Pancreas (tissue), 10 donors: ENCODE measurements at regions not wholly inside any gene's neighbourhood (a gene's known extent, or its start where the extent isn't known, plus 50 kb on each side); places are given as distances from the start of the nearest gene placed in this dataset.

Experiments used
- ATAC-seq, 4 donors: fragments of 200-7000 bp; cut with Tn5 transposase; one replicate each; pipeline versions ENCODE4 v1.8.0 to v1.9.1; 2020; ENCODE audit warnings: mild to moderate bottlenecking in 4 of 4, moderate library complexity in 4 of 4
- DNase-seq, 6 donors: peaks; one replicate each; pipeline ENCODE4 v3.0.0-alpha.2; 2020
- FAIRE-seq: peaks from 2 replicates; lab custom pipeline; 2012; peaks lifted over from hg19 to GRCh38; lab: Jason Lieb, UNC
- H3K27ac ChIP-seq, 4 donors: fragments of 200-600 bp; sonication (generic); 1 replicate in 3 of 4; 2 replicates in 1 of 4; pipeline versions ENCODE4 v1.5.0 to v1.8.0; 2020
- H3K27me3 ChIP-seq, 4 donors: fragments of 200-600 bp; one replicate each; pipeline ENCODE4 v1.8.0; 2021
- H3K36me3 ChIP-seq, 3 donors: fragments of 200-600 bp; sonication (generic) in 1 of 3; one replicate each; pipeline versions ENCODE4 v1.5.0 to v1.8.0; 2020 to 2021
- H3K4me1 ChIP-seq, 3 donors: fragments of 200-600 bp; one replicate each; pipeline ENCODE4 v1.8.0; 2021
- H3K4me3 ChIP-seq, 4 donors: fragments of 200-600 bp; sonication (generic) in 2 of 4; one replicate each; pipeline versions ENCODE4 v1.5.0 to v1.8.0; 2020 to 2021
- H3K9me3 ChIP-seq, 4 donors: fragments of 200-600 bp; one replicate each; pipeline ENCODE4 v1.8.0; 2021
- WGBS, 2 donors: extraction: QIAGEN DNeasy Blood & Tissue Kit; methylation state at CpG; one replicate each; pipeline ENCODE4 v1.1.7; 2013; 5-methylcytosine and 5-hydroxymethylcytosine counted together
- intact Hi-C, 3 donors: fragments of 100-400 bp; cut with DNase I; formaldehyde crosslinking; loops; one replicate each; pipeline versions ENCODE4 v1.11.1 to v1.14.2; 2022
- TF ChIP-seq, protein P1 (sequence below), 4 donors: fragments of 200-600 bp; sonication (generic) in 3 of 4; IDR thresholded peaks; one replicate each; pipeline versions ENCODE4 v1.5.0 to v1.8.0; 2021; ENCODE audit warnings: antibody characterized with exemption in 4 of 4
- donor health status: healthy with polysubstance abuse.
- donor health status: DM: no; HTN: no; CAD: no; lungs with moderate emphysema.
- donor health status: DM: no; HTN: no; CAD: no.
- donor health status: control.
- donor health status: control.
- donor health status: Bipolar disorder and iron deficiency.
- donor health status: DM: yes; HTN: yes; CAD: no.
- donor health status: DM: no; HTN: no; CAD: no.
- donor health status: DM: no; HTN: no; CAD: no.
- donor health status: DM: yes; HTN: yes; CAD: no.

GRCh38 chr14:89720741-89721729, 233.5 kb downstream of the EFCAB11 start:
- Histone ChIP-seq H3K4me3 (no peak overlapping the region), H3K4me1 (no peaks in the 10 kb centered on the region), H3K27me3 (no peaks in the 10 kb centered on the region), H3K27ac (peak overlapping the region in 1 of 4 donors; percentile 28), H3K36me3 (no peaks in the 10 kb centered on the region), H3K9me3 (no peaks in the 10 kb centered on the region)
- ATAC-seq: peak in 3 of 4 donors; percentile 52 to 84 (median 84)
- WGBS, 2 donors: 78 to 87% methylated on average over 11 of the region's 11 CpGs
- no peak for FAIRE-seq
- intact Hi-C loops: no loop called here
- peak in 1 of 6 donors; percentile 34 for DNase-seq
- TF ChIP-seq, protein P1, sequence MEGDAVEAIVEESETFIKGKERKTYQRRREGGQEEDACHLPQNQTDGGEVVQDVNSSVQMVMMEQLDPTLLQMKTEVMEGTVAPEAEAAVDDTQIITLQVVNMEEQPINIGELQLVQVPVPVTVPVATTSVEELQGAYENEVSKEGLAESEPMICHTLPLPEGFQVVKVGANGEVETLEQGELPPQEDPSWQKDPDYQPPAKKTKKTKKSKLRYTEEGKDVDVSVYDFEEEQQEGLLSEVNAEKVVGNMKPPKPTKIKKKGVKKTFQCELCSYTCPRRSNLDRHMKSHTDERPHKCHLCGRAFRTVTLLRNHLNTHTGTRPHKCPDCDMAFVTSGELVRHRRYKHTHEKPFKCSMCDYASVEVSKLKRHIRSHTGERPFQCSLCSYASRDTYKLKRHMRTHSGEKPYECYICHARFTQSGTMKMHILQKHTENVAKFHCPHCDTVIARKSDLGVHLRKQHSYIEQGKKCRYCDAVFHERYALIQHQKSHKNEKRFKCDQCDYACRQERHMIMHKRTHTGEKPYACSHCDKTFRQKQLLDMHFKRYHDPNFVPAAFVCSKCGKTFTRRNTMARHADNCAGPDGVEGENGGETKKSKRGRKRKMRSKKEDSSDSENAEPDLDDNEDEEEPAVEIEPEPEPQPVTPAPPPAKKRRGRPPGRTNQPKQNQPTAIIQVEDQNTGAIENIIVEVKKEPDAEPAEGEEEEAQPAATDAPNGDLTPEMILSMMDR (IDR thresholded peaks at IDR 0.05): no peak

- DNase-seq (no peak), ATAC-seq (peak in 1 of 4 donors; percentile 30), FAIRE-seq (no peak)
- intact Hi-C loops: no loop called here
- no peaks in the 10 kb centered on the region for H3K9me3 ChIP-seq
- H3K27ac ChIP-seq: peak overlapping the region in 1 of 4 donors; percentile 28
- TF ChIP-seq, protein P1 (IDR thresholded peaks at IDR 0.05): no peak
- H3K36me3 ChIP-seq: no peaks in the 10 kb centered on the region
- no peaks in the 10 kb centered on the region for H3K4me1 ChIP-seq
- 77 to 89% methylated on average over 7 of the region's 7 CpGs for WGBS, 2 donors
- no peaks in the 10 kb centered on the region for H3K27me3 ChIP-seq
- H3K4me3 ChIP-seq: no peak overlapping the region
Observed at GRCh38 chr14:89720076-89720687, 234.3 kb downstream of the EFCAB11 start.

- ATAC-seq (peak in 1 of 4 donors; percentile 33), DNase-seq (no peak), FAIRE-seq (no peak)
- Histone ChIP-seq H3K4me3 (no peak overlapping the region), H3K36me3 (no peaks in the 10 kb centered on the region), H3K4me1 (no peaks in the 10 kb centered on the region), H3K9me3 (no peaks in the 10 kb centered on the region), H3K27ac (no peak overlapping the region), H3K27me3 (no peaks in the 10 kb centered on the region)
- TF ChIP-seq, protein P1 (IDR thresholded peaks at IDR 0.05): no peak
- intact Hi-C loops: no loop called here
- WGBS, 2 donors: 88 to 93% methylated on average over 10 of the region's 10 CpGs
Observed at GRCh38 chr14:89719366-89720075, 235.0 kb downstream of the EFCAB11 start.

- TF ChIP-seq, protein P1 (IDR thresholded peaks at IDR 0.05): no peak
- Histone ChIP-seq H3K36me3 (no peaks in the 10 kb centered on the region), H3K27ac (no peak overlapping the region), H3K4me3 (no peak overlapping the region), H3K4me1 (peaks cover 0 to 3% (median 0%) of the 10 kb centered on the region in 3 donors), H3K9me3 (no peaks in the 10 kb centered on the region), H3K27me3 (no peaks in the 10 kb centered on the region)
- DNase-seq (no peak), ATAC-seq (peak in 3 of 4 donors; percentile 40 to 70 (median 61)), FAIRE-seq (no peak)
- intact Hi-C loops: no loop called here
- WGBS, 2 donors: 43 to 56% methylated on average over 3 of the region's 3 CpGs
Observed at GRCh38 chr14:89708982-89709625, 245.4 kb downstream of the EFCAB11 start.
